22Rv1 (cell line): ENCODE measurements at regions not wholly inside any gene's neighbourhood (a gene's known extent, or its start where the extent isn't known, plus 50 kb on each side); places are given as distances from the start of the nearest gene placed in this dataset.
"Not testable (repeated sequence)": the region's sequence is repeated elsewhere in the genome, so short reads cannot be mapped to it uniquely, and the experiment has no call there.

ENCODE experiments used
- H3K27ac ChIP-seq: fragments of 450-650 bp; 2 replicates; pipeline ENCODE4 v1.5.1; 2017
- ZFX ChIP-seq: fragments of 450-650 bp; IDR thresholded peaks from 2 replicates; pipeline ENCODE4 v1.6.1; 2017; ENCODE audit warnings: antibody characterized with exemption, borderline replicate concordance
- TF ChIP-seq, protein P1 (sequence below): fragments of 450-650 bp; IDR thresholded peaks from 2 replicates; pipeline ENCODE4 v1.5.1; 2017; ENCODE audit warnings: mild to moderate bottlenecking

DNA sequence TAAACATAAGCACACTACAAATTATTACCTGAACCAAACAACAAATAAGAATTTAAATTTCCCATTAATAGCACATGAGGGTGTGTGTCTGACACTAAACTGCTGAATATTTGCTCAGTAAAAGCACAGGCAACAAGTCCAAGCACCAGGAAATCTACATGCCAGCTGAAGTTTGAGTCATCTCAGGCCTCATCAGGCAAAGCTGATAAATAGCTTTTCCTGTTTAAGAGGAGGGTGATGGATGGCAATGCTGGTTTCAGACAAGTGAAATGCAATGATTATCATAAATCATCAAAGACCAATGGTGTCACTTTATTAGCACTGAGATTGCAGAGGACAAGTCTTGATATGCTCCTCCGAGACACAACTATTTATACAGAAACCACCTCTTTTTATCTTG lies 1668.0 kb upstream of the C9orf72 start:
- H3K27ac ChIP-seq, result no peak overlapping the region
- TF ChIP-seq, protein P1, sequence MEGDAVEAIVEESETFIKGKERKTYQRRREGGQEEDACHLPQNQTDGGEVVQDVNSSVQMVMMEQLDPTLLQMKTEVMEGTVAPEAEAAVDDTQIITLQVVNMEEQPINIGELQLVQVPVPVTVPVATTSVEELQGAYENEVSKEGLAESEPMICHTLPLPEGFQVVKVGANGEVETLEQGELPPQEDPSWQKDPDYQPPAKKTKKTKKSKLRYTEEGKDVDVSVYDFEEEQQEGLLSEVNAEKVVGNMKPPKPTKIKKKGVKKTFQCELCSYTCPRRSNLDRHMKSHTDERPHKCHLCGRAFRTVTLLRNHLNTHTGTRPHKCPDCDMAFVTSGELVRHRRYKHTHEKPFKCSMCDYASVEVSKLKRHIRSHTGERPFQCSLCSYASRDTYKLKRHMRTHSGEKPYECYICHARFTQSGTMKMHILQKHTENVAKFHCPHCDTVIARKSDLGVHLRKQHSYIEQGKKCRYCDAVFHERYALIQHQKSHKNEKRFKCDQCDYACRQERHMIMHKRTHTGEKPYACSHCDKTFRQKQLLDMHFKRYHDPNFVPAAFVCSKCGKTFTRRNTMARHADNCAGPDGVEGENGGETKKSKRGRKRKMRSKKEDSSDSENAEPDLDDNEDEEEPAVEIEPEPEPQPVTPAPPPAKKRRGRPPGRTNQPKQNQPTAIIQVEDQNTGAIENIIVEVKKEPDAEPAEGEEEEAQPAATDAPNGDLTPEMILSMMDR, result no peak
- TF ChIP-seq ZFX, result no peak

DNA sequence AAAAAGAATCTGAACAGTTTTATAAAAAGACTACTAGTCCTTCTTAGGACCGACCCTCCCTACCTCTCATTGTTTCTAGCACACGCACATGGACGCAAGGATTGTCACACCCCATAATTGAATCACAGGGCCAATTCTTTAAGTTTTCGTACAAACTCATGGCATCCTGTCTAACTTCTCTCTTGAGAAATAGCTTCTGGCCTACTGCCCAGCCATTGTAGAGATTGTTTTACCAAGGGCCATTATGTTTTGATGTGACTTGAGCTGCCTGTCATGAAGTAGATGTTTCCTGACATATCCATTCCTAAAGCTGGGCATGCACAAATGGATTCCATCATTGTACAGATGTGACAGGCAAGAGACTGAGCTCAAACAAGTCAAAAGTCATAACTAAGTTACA lies 1672.1 kb upstream of the C9orf72 start:
- no peak overlapping the region for H3K27ac ChIP-seq
- TF ChIP-seq, protein P1, result no peak
- no peak for TF ChIP-seq ZFX

DNA sequence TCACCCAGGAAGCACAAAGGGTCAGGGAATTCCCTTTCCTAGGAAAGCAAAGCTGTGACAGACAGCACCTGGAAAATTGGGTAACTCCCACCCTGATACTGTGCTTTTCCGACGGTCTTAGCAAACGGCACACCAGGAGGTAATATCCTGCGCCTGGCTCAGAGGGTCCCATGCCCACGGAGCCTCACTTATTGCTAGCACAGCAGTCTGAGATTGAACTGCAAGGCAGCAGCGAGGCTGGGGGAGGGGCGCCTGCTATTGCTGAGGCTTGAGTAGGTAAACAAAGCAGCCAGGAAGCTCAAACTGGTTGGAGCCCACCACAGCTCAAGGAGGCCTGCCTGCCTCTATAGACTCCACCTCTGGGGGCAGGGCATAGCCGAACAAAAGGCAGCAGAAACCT lies 1697.1 kb upstream of the C9orf72 start:
- H3K27ac ChIP-seq, result not testable (repeated sequence)

DNA sequence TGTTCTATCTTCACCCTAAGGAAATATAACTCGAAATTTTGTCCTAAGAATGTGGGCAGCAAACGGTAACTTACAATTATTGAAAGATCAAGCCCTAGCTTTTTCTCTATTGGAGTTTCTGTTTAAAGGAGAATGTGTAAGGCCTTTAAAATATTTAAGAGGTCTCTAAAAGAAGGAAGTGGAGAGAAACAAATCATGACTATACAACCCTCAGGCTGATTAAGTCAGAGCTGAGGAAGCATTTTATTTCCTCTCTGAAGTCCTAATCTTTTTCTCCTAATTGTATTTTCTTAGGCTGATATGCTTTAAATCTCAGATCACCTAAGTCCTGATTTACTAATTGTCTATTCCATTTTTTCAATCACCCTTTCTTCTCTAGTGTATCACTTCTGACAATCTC lies 1708.8 kb upstream of the C9orf72 start:
- H3K27ac ChIP-seq, result no peak overlapping the region
- no peak for TF ChIP-seq ZFX
- TF ChIP-seq, protein P1, result no peak

DNA sequence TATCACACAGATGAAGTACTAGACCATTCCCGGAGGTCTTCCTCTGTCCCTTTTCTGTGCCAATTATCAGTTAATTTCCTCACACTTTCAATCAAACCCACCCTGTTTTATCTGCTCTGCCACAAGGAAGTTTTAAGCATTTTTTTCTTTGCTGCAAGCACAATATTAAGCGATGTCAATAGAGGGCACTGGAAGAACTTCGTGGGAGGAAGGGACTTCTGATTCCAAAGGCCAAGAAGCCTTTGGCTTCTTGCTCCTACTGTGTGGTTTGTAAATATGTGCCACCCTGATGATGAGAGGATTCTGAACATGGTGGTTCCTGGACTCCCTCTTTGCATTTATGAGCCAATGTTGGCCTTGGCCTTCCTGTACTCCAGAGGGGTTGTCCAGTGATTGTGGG lies 1712.5 kb upstream of the C9orf72 start:
- TF ChIP-seq, protein P1, result peak; percentile 50
- TF ChIP-seq ZFX, result no peak
- no peak overlapping the region for H3K27ac ChIP-seq

DNA sequence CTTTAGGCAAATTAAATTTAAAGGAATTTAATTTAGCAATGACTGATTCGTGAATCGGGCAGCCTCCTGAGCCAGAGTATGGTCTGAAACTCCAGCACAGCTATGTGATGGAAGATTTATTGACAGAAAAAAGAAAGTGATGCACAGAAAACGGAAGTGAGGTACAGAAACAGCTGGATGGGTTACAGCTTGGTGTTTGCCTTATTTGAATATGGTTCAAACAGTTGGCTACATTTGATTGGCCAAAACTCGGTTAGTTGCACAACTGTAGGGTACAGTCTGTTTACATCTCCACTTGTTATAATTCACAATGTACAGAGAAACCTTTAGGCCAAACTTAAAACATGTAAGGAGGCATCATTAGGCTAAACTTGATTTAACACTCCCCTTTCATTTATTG lies 1716.1 kb upstream of the C9orf72 start:
- H3K27ac ChIP-seq, result no peak overlapping the region
- TF ChIP-seq, protein P1, result no peak
- no peak for TF ChIP-seq ZFX

DNA sequence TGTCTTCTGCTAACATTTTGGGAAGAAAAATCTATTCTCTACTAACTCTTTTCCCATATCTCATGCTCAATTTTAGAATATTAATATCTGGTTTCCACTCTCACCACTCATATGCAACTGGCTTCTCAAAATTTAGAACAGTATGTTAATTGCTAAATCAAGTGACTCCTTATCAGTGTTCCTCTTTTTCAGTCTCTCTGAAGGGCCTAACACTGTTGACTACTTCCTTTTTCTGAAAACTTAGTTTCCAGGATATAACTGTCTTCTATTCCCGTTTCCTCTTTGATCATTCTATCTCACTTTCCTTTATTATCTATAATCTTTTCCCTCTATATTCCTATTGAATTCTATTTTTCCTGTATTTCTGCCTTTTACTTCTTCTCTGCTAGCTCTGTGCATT lies 1717.2 kb upstream of the C9orf72 start:
- no peak for TF ChIP-seq ZFX
- TF ChIP-seq, protein P1, result no peak
- H3K27ac ChIP-seq, result no peak overlapping the region

DNA sequence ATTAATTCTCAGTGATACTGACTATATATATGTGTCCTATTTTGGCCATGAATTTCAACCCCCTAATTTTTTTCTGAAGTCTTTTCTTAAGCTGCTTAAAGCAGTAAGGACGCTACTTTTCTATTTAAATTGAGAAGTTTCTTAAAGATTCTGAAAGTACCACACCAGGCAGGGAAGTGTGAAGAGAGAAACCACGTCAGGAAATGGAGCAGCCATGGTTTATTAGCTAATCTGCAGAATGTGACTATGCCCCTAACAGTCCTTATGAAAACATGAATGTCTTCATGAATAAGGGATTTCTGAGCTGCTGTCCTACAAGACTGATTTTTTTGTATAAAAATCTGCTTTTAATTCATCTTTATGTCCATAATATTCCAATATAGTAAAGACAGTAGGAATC lies 1724.3 kb upstream of the C9orf72 start:
- no peak for TF ChIP-seq ZFX
- TF ChIP-seq, protein P1, result no peak
- H3K27ac ChIP-seq, result no peak overlapping the region
